ENCODE measurements at regions not wholly inside any gene's neighbourhood (a gene's known extent, or its start where the extent isn't known, plus 50 kb on each side); places are given as distances from the start of the nearest gene placed in this dataset.
"Not testable (repeated sequence)": the region's sequence is repeated elsewhere in the genome, so short reads cannot be mapped to it uniquely, and the experiment has no call there.

- no peaks in the 10 kb centered on the region for H3K9me3 Mint-ChIP-seq
- H3K4me3 Mint-ChIP-seq: no peak overlapping the region
- no peaks in the 10 kb centered on the region for H3K36me3 Mint-ChIP-seq
- H3K27ac Mint-ChIP-seq: no peak overlapping the region
- DNase-seq (no peak), ATAC-seq (ENCODE audit: low read depth) (no peak)
- H3K4me1 Mint-ChIP-seq: peaks cover 2% of the 10 kb centered on the region
- POLR2A ChIA-PET: no interaction called here
- no peaks in the 10 kb centered on the region for H3K27me3 Mint-ChIP-seq
These were observed 439.5 kb upstream of the NRP1 start for GRCh38 chr10:33773886-33774480.

GRCh38 chr10:33773253-33773573 is 438.7 kb upstream of the NRP1 start:
- DNase-seq: no peak
- ATAC-seq (ENCODE audit: low read depth): no peak
- POLR2A ChIA-PET: no interaction called here
- Mint-ChIP-seq H3K4me3 (no peak overlapping the region), H3K36me3 (no peaks in the 10 kb centered on the region), H3K9me3 (no peaks in the 10 kb centered on the region), H3K27ac (no peak overlapping the region), H3K27me3 (no peaks in the 10 kb centered on the region), H3K4me1 (peaks cover 2% of the 10 kb centered on the region)

GRCh38 chr10:33772370-33773252 is 438.1 kb upstream of the NRP1 start:
- no peak for ATAC-seq (ENCODE audit: low read depth)
- Mint-ChIP-seq H3K9me3 (no peaks in the 10 kb centered on the region), H3K27ac (no peak overlapping the region), H3K36me3 (no peaks in the 10 kb centered on the region), H3K4me1 (peaks cover 2% of the 10 kb centered on the region), H3K27me3 (no peaks in the 10 kb centered on the region), H3K4me3 (no peak overlapping the region)
- DNase-seq: no peak
- POLR2A ChIA-PET: no interaction called here

GRCh38 chr10:33771856-33772255 is 437.4 kb upstream of the NRP1 start:
- H3K27ac Mint-ChIP-seq; H3K4me3 Mint-ChIP-seq; H3K4me1 Mint-ChIP-seq; ATAC-seq (ENCODE audit: low read depth); H3K9me3 Mint-ChIP-seq; H3K36me3 Mint-ChIP-seq; DNase-seq; POLR2A ChIA-PET; H3K27me3 Mint-ChIP-seq: not testable (repeated sequence)

GRCh38 chr10:33764694-33765185 is 430.3 kb upstream of the NRP1 start:
- H3K4me3 Mint-ChIP-seq: no peak overlapping the region
- H3K9me3 Mint-ChIP-seq: peaks cover 1% of the 10 kb centered on the region
- no peak for ATAC-seq (ENCODE audit: low read depth)
- POLR2A ChIA-PET: no interaction called here
- no peaks in the 10 kb centered on the region for H3K36me3 Mint-ChIP-seq
- no peak for DNase-seq
- peaks cover 4% of the 10 kb centered on the region for H3K27me3 Mint-ChIP-seq
- H3K4me1 Mint-ChIP-seq: no peaks in the 10 kb centered on the region
- no peak overlapping the region for H3K27ac Mint-ChIP-seq

- peaks cover 1% of the 10 kb centered on the region for H3K9me3 Mint-ChIP-seq
- H3K27me3 Mint-ChIP-seq: peaks cover 4% of the 10 kb centered on the region
These were observed 425.8 kb upstream of the NRP1 start for GRCh38 chr10:33760056-33760943.

GRCh38 chr10:33759191-33759590 is 424.7 kb upstream of the NRP1 start:
- Mint-ChIP-seq H3K27ac (no peak overlapping the region), H3K9me3 (peaks cover 1% of the 10 kb centered on the region), H3K36me3 (no peaks in the 10 kb centered on the region), H3K27me3 (peaks cover 4% of the 10 kb centered on the region), H3K4me3 (no peak overlapping the region), H3K4me1 (no peaks in the 10 kb centered on the region)
- POLR2A ChIA-PET: no interaction called here
- DNase-seq: no peak
- ATAC-seq (ENCODE audit: low read depth): no peak

More at GRCh38 chr10:33760056-33760943, 425.8 kb upstream of the NRP1 start:
- Mint-ChIP-seq H3K27ac (no peak overlapping the region), H3K4me3 (no peak overlapping the region), H3K4me1 (no peaks in the 10 kb centered on the region), H3K36me3 (no peaks in the 10 kb centered on the region)
- DNase-seq (no peak), ATAC-seq (ENCODE audit: low read depth) (no peak)
- POLR2A ChIA-PET: no interaction called here

- Mint-ChIP-seq H3K9me3 (peaks cover 1% of the 10 kb centered on the region), H3K4me3 (no peak overlapping the region), H3K27ac (no peak overlapping the region), H3K36me3 (no peaks in the 10 kb centered on the region), H3K27me3 (peaks cover 2% of the 10 kb centered on the region), H3K4me1 (no peaks in the 10 kb centered on the region)
- DNase-seq: no peak
- POLR2A ChIA-PET: no interaction called here
- ATAC-seq (ENCODE audit: low read depth): no peak
These were observed 423.8 kb upstream of the NRP1 start for GRCh38 chr10:33758299-33758698.

GRCh38 chr10:33754052-33754451 is 419.6 kb upstream of the NRP1 start:
- Mint-ChIP-seq H3K27ac (no peak overlapping the region), H3K27me3 (no peaks in the 10 kb centered on the region), H3K4me1 (no peaks in the 10 kb centered on the region), H3K36me3 (no peaks in the 10 kb centered on the region), H3K4me3 (no peak overlapping the region), H3K9me3 (no peaks in the 10 kb centered on the region)
- no peak for ATAC-seq (ENCODE audit: low read depth)
- DNase-seq: no peak
- POLR2A ChIA-PET: no interaction called here

- no peaks in the 10 kb centered on the region for H3K36me3 Mint-ChIP-seq
- ATAC-seq (ENCODE audit: low read depth): no peak
These were observed 418.9 kb upstream of the NRP1 start for GRCh38 chr10:33753389-33753788.

GRCh38 chr10:33749790-33750189 is 415.3 kb upstream of the NRP1 start:
- no peak overlapping the region for H3K4me3 Mint-ChIP-seq
- H3K36me3 Mint-ChIP-seq: no peaks in the 10 kb centered on the region
- no peak for ATAC-seq (ENCODE audit: low read depth)
- H3K4me1 Mint-ChIP-seq: no peaks in the 10 kb centered on the region
- H3K27me3 Mint-ChIP-seq: no peaks in the 10 kb centered on the region
- no peak overlapping the region for H3K27ac Mint-ChIP-seq
- DNase-seq: no peak
- H3K9me3 Mint-ChIP-seq: no peaks in the 10 kb centered on the region
- POLR2A ChIA-PET: no interaction called here

More at GRCh38 chr10:33753389-33753788, 418.9 kb upstream of the NRP1 start:
- no peaks in the 10 kb centered on the region for H3K4me1 Mint-ChIP-seq
- POLR2A ChIA-PET: no interaction called here
- DNase-seq: no peak
- no peak overlapping the region for H3K27ac Mint-ChIP-seq
- H3K27me3 Mint-ChIP-seq: no peaks in the 10 kb centered on the region
- no peaks in the 10 kb centered on the region for H3K9me3 Mint-ChIP-seq
- H3K4me3 Mint-ChIP-seq: no peak overlapping the region

GRCh38 chr10:33749067-33749735 is 414.7 kb upstream of the NRP1 start:
- Mint-ChIP-seq H3K27me3 (no peaks in the 10 kb centered on the region), H3K4me3 (no peak overlapping the region), H3K4me1 (no peaks in the 10 kb centered on the region), H3K9me3 (no peaks in the 10 kb centered on the region), H3K36me3 (no peaks in the 10 kb centered on the region), H3K27ac (no peak overlapping the region)
- no peak for DNase-seq
- ATAC-seq (ENCODE audit: low read depth): no peak
- POLR2A ChIA-PET: no interaction called here

- Mint-ChIP-seq H3K27me3 (no peaks in the 10 kb centered on the region), H3K9me3 (no peaks in the 10 kb centered on the region), H3K4me1 (no peaks in the 10 kb centered on the region), H3K36me3 (no peaks in the 10 kb centered on the region), H3K27ac (no peak overlapping the region), H3K4me3 (no peak overlapping the region)
- ATAC-seq (ENCODE audit: low read depth): no peak
- no peak for DNase-seq
- POLR2A ChIA-PET: no interaction called here
These were observed 412.4 kb upstream of the NRP1 start for GRCh38 chr10:33746836-33747268.

Data from activated naive CD8-positive, alpha-beta T cell treated with anti-CD3 and anti-CD28 coated beads, Interleukin-2, amount 10 ng/mL, durations not matched to agents 7 days and 5 days (primary cell).